GM18520 (cell line): ENCODE measurements at regions not wholly inside any gene's neighbourhood (a gene's known extent, or its start where the extent isn't known, plus 50 kb on each side); places are given as distances from the start of the nearest gene placed in this dataset.

Source experiments
- ATAC-seq: cut with Tn5 transposase; IDR thresholded peaks from one replicate; pipeline ENCODE4 v1.9.1; 2021; ENCODE audit not compliant: unreplicated experiment

GRCh38 chr16:73384506-73385089, 336.7 kb upstream of the ZFHX3 start:
- no peak for ATAC-seq

GRCh38 chr16:73383988-73384365, 336.0 kb upstream of the ZFHX3 start:
- ATAC-seq: no peak

- no peak for ATAC-seq
These were observed 335.5 kb upstream of the ZFHX3 start for GRCh38 chr16:73383195-73383987.

- no peak for ATAC-seq
These were observed 330.5 kb upstream of the ZFHX3 start for GRCh38 chr16:73378471-73378870.

DNA sequence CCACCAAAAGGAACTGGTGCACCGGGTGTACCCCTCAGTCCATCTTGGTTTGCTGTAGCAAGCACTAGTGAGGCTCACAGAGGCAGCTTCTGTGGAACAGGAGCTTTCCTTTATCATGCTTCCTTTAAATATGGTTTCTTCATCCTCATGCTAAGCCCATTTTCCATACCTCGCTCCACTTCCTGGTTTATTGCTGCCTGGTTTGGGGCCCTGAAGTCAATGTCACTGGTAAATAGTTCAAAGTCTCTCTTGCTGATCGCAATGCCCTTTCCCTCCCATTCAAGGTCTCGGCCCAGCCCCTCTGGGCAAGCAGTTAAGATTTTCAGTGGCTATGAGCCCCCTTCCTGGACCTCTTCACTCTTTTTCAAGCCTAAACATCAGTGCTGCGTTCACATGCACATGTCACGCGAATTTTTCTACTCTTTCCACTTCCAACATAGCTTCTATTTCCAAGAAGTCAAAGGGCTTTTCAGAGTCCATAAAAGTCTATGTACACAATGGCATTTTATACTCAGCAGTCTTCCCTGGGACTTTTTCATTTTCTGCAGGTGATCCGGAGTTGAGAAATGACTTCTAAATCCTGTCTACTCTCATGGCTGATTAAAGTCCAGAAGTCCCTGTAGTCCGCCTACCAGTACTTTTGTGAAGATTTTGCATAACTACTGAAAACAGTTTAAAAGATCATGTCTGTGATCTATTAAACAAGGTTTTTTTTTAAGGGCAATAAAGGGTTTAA, 323.8 kb upstream of the ZFHX3 start:
- ATAC-seq: no peak

DNA sequence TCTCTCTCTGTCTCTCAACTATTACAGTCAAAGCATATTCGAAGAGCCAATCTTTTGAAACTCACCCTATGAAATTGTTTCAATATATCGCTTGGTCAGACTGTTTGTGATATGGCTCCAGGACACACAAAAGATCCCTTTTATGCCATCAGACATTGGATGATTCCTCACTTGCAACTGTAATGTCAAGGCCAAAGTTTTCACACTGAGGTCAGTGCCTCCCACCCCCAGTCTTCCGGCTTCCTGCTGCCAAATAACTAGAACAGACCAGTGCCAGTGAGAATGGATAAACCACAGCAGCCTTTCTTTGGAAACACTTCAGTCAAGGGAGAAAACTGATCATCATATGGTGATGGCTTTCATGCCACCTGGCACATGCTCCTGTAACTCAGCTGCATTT, 321.9 kb upstream of the ZFHX3 start:
- no peak for ATAC-seq

DNA sequence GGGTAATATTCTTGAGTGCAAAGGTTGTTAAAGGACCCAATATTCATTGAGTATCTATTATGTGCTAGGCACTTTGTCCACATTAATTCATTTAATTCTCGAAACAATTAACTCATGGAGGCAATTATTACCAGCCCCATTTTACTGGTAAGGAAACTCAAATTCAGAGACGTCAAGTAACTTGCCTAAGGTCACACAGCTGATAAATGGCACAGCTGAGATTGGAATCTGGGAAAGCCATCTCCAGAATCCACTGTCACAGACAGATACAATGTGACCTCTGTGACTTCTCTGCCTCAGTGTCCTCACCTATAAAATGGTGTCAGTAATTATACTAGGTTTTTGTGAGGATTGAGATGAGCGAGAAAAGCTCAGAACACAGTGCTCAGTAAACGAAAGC, 320.8 kb upstream of the ZFHX3 start:
- ATAC-seq: no peak

GRCh38 chr16:73365016-73365551, 317.2 kb upstream of the ZFHX3 start:
- no peak for ATAC-seq

DNA sequence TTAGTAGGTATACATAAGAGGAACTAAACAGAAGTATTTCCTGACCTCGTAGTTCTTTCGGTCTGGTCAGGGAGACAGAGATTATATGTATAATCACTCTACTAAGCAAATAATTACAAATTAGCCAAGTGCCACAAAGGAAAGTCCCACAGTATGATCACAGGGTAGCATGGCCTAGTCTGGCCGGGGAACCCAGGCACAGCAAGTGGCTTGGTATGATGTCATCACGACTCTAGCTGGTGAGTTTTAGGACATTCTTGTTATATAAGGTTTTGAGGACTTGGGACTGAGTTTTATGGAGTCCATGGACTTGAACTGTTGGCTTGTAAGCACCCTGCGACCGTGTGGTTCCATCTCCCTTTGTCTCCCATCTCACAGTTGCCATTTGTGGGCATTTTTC, 316.5 kb upstream of the ZFHX3 start:
- no peak for ATAC-seq

DNA sequence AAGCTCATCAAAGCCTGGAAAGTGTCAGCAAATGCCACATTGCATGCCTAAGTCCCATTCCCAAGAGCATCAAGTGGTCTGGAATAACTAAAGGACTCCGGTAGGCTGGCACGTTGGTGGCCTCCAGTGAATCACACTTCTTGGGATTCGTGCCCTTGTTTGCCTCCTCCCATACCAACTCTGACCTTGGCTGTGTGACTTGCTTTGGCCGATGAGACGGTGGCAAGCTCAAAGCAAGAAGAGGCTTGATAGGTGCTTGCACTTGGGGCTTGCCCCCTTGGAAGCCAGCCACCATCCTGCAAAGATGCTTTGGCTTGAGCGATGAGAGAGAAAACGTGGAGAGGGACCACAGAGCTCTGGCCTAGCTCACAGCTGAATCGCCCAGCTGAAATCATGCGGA, 313.1 kb upstream of the ZFHX3 start:
- no peak for ATAC-seq

DNA sequence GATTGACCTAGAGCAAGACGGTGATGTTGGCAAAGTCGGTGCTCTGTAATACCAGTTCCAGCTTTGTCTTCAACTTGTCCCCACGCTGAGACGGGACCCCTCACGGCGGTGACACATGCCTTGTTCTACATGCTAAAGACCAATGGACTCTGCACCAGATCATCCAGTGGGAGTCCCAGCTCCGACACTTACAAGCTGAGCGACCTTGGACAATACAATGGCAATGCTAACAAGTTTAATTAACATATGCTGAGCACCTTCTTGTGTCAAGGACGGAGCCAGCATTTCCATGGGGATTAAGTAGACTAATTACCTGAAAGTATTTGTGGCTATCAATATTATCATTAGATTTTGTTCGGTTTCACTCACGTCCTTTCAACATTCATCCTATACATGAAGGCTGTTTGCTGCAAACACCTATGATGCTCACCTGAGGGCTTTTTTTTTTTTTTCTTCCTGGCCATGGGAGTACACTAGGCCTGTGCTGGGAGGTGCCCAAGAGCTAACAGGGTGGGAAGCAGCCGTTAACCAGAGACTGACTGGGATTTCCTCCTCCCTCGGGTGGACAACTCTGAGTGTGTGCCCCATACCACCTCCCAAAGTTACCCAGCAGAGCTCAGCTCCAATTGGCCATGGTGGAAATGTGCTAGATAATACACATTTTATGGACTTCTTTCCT, 308.6 kb upstream of the ZFHX3 start:
- no peak for ATAC-seq

DNA sequence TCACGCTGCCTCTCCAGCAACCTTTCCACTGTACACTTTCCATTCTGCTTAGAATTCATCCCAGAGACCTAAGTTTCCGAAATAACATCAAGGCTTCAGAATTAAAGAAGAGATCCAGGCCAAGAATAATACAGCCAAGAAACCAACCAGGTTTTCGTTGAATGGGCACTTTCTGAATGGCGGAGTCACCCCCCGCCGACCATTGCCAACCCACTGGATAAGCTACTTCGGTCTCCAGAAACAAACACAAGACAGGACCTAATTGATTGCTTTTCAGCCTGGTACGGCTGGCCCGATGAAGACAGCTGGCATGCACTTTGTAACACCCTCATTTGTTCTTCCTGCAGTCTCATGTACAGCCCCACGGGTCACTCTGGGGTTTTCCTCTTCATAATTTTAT, 308.1 kb upstream of the ZFHX3 start:
- ATAC-seq: no peak

- no peak for ATAC-seq
These were observed 306.5 kb upstream of the ZFHX3 start for GRCh38 chr16:73354434-73354833.

DNA sequence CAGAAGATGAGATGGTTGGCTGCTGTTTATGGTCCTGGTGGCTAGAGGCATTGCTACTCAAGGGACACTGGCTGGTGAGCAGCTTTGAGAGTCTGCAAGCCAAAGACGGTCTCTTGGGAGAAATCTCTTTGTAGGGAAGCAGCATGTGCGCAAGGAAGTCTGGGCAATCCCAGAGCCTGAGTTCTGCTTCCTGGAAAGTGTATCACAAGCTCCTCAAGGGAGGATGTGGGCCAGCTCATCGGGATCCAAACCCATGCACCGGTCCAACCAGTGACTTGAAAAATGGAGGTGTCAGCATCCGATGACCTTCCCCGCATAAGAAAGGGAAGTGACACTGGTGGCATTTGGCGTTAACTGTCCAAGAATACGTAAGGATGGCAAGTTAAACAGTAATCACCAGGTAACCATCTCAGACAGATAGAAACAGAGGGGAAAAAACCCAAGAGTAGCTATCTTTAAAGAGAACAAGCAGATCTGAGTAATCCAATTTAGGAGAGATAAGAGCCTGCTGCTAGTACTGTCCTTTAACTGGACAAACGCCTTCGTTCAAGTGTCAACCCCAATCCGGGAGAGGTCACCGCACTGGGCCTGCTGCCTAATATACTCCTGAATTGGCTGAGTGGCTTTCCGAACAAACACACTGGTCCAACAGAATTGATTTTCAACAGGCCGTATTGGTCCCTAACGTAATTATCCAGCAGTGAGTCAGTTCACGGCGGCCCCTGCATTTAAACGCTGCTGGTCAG, 303.0 kb upstream of the ZFHX3 start:
- ATAC-seq: no peak

- ATAC-seq: no peak
These were observed 299.8 kb upstream of the ZFHX3 start for GRCh38 chr16:73347500-73348375.

GRCh38 chr16:73339821-73340220, 291.9 kb upstream of the ZFHX3 start:
- no peak for ATAC-seq

GRCh38 chr16:73337373-73338296, 289.7 kb upstream of the ZFHX3 start:
- ATAC-seq: no peak
